ENCODE measurements at regions not wholly inside any gene's neighbourhood (a gene's known extent, or its start where the extent isn't known, plus 50 kb on each side); places are given as distances from the start of the nearest gene placed in this dataset.

GRCh38 chr3:34575776-34576175 lies 777.3 kb downstream of the PDCD6IP start:
- no peak overlapping the region for H3K27ac ChIP-seq (ENCODE audit: low read length)
- H3K4me1 ChIP-seq (ENCODE audit: low read length), result no peaks in the 10 kb centered on the region
- TF ChIP-seq EZH2phosphoT487 (IDR thresholded peaks at IDR 0.05; ENCODE audit: low read depth) (no peak), CTCF (IDR thresholded peaks at IDR 0.05; ENCODE audit: low read depth, low read length) (no peak)
- H3K4me3 ChIP-seq (ENCODE audit: low read length), result no peak overlapping the region
- H3K36me3 ChIP-seq (replicated peaks; ENCODE audit: low read depth, low read length), result no peaks in the 10 kb centered on the region
- H3K9me3 ChIP-seq (ENCODE audit: insufficient read depth, low read length), result no peaks in the 10 kb centered on the region
- no peaks in the 10 kb centered on the region for H3K27me3 ChIP-seq (ENCODE audit: low read depth, low read length)
- no peak overlapping the region for H3K4me2 ChIP-seq (ENCODE audit: low read length)
- H4K20me1 ChIP-seq (ENCODE audit: insufficient read depth, low read length), result no peaks in the 10 kb centered on the region
- no peak overlapping the region for H3K9ac ChIP-seq (ENCODE audit: low read length)
- no peak overlapping the region for H2AFZ ChIP-seq (ENCODE audit: low read depth, low read length)
- H3K79me2 ChIP-seq (ENCODE audit: low read length), result no peaks in the 10 kb centered on the region

- H3K4me1 ChIP-seq (ENCODE audit: low read length), result peaks cover 6% of the 10 kb centered on the region
- H3K27me3 ChIP-seq (ENCODE audit: low read depth, low read length), result no peaks in the 10 kb centered on the region
- no peaks in the 10 kb centered on the region for H3K79me2 ChIP-seq (ENCODE audit: low read length)
- no peak overlapping the region for H2AFZ ChIP-seq (ENCODE audit: low read depth, low read length)
- no peaks in the 10 kb centered on the region for H4K20me1 ChIP-seq (ENCODE audit: insufficient read depth, low read length)
- TF ChIP-seq CTCF (IDR thresholded peaks at IDR 0.05; ENCODE audit: low read depth, low read length) (no peak), EZH2phosphoT487 (IDR thresholded peaks at IDR 0.05; ENCODE audit: low read depth) (no peak)
- H3K9ac ChIP-seq (ENCODE audit: low read length), result no peak overlapping the region
- 0 out of 2 replicates have a peak, but pooled peaks cover 8% of the 10 kb centered on the region for H3K9me3 ChIP-seq (ENCODE audit: insufficient read depth, low read length)
- no peak overlapping the region for H3K27ac ChIP-seq (ENCODE audit: low read length)
- no peaks in the 10 kb centered on the region for H3K36me3 ChIP-seq (replicated peaks; ENCODE audit: low read depth, low read length)
- H3K4me2 ChIP-seq (ENCODE audit: low read length), result no peak overlapping the region
- no peak overlapping the region for H3K4me3 ChIP-seq (ENCODE audit: low read length)
Measured at GRCh38 chr3:34582055-34582454, 783.6 kb downstream of the PDCD6IP start.

GRCh38 chr3:34583451-34583850 lies 785.0 kb downstream of the PDCD6IP start:
- Histone ChIP-seq H3K4me1 (ENCODE audit: low read length) (peaks cover 6% of the 10 kb centered on the region), H3K79me2 (ENCODE audit: low read length) (no peaks in the 10 kb centered on the region), H3K27me3 (ENCODE audit: low read depth, low read length) (no peaks in the 10 kb centered on the region), H3K36me3 (replicated peaks; ENCODE audit: low read depth, low read length) (no peaks in the 10 kb centered on the region), H3K9me3 (ENCODE audit: insufficient read depth, low read length) (0 out of 2 replicates have a peak, but pooled peaks cover 8% of the 10 kb centered on the region), H3K4me3 (ENCODE audit: low read length) (no peak overlapping the region), H3K27ac (ENCODE audit: low read length) (no peak overlapping the region), H4K20me1 (ENCODE audit: insufficient read depth, low read length) (no peaks in the 10 kb centered on the region), H3K9ac (ENCODE audit: low read length) (no peak overlapping the region), H3K4me2 (ENCODE audit: low read length) (no peak overlapping the region), H2AFZ (ENCODE audit: low read depth, low read length) (no peak overlapping the region)
- no peak for TF ChIP-seq CTCF (IDR thresholded peaks at IDR 0.05; ENCODE audit: low read depth, low read length)
- TF ChIP-seq EZH2phosphoT487 (IDR thresholded peaks at IDR 0.05; ENCODE audit: low read depth), result no peak

- peaks cover 6% of the 10 kb centered on the region for H3K4me1 ChIP-seq (ENCODE audit: low read length)
- no peak overlapping the region for H3K27ac ChIP-seq (ENCODE audit: low read length)
- no peak overlapping the region for H3K9ac ChIP-seq (ENCODE audit: low read length)
- no peaks in the 10 kb centered on the region for H3K36me3 ChIP-seq (replicated peaks; ENCODE audit: low read depth, low read length)
- H3K79me2 ChIP-seq (ENCODE audit: low read length), result no peaks in the 10 kb centered on the region
- H2AFZ ChIP-seq (ENCODE audit: low read depth, low read length), result no peak overlapping the region; the same call in 1 of the 2 replicates
- no peak overlapping the region for H3K4me2 ChIP-seq (ENCODE audit: low read length)
- no peak overlapping the region for H3K4me3 ChIP-seq (ENCODE audit: low read length)
- TF ChIP-seq CTCF (IDR thresholded peaks at IDR 0.05; ENCODE audit: low read depth, low read length), result no peak
- TF ChIP-seq EZH2phosphoT487 (IDR thresholded peaks at IDR 0.05; ENCODE audit: low read depth), result no peak
- H3K9me3 ChIP-seq (ENCODE audit: insufficient read depth, low read length), result 0 out of 2 replicates have a peak, but pooled peaks cover 8% of the 10 kb centered on the region
- no peaks in the 10 kb centered on the region for H3K27me3 ChIP-seq (ENCODE audit: low read depth, low read length)
- H4K20me1 ChIP-seq (ENCODE audit: insufficient read depth, low read length), result no peaks in the 10 kb centered on the region
Measured at GRCh38 chr3:34584971-34585370, 786.5 kb downstream of the PDCD6IP start.
